CD4-positive, alpha-beta memory T cell (primary cell): ENCODE measurements at regions not wholly inside any gene's neighbourhood (a gene's known extent, or its start where the extent isn't known, plus 50 kb on each side); places are given as distances from the start of the nearest gene placed in this dataset.

Experiments
- CTCF ChIA-PET: fragments of 350-600 bp; sonication (Branson Sonifier 250); formaldehyde crosslinking; loops from one replicate; lab custom pipeline; 2021; ENCODE audit warnings: inconsistent platforms; ENCODE audit not compliant: partially characterized antibody; lab: Charles Lee
- POLR2A ChIA-PET: fragments of 350-600 bp; sonication (Branson Sonifier 250); formaldehyde crosslinking; loops from one replicate; lab custom pipeline; 2021; ENCODE audit not compliant: partially characterized antibody; lab: Charles Lee
- DNase-seq, 5 donors: peaks; one replicate each; pipeline versions ENCODE4 v3.0.0 to v3.0.0-alpha.2; 2020 to 2022; ENCODE audit warnings: mixed read lengths in 1 of 5
- H3K27ac ChIP-seq: one replicate; pipeline ENCODE4 v1.7.0; 2013; ENCODE audit warnings: low read depth, low read length
- H3K27me3 ChIP-seq: 2 replicates; pipeline ENCODE4 v1.7.0; 2013; ENCODE audit warnings: mild to moderate bottlenecking, low read length, moderate library complexity; ENCODE audit not compliant: insufficient read depth
- H3K36me3 ChIP-seq: 2 replicates; pipeline ENCODE4 v1.7.0; 2013; ENCODE audit warnings: mild to moderate bottlenecking, low read length, moderate library complexity; ENCODE audit not compliant: insufficient read depth
- H3K4me1 ChIP-seq: 2 replicates; pipeline ENCODE4 v1.7.0; 2013; ENCODE audit warnings: mild to moderate bottlenecking, low read length, moderate library complexity; ENCODE audit not compliant: insufficient read depth
- H3K4me3 ChIP-seq, 2 donors: one replicate each; pipeline ENCODE4 v1.7.0; 2013; ENCODE audit warnings: low read length in 2 of 2, mild to moderate bottlenecking in 1 of 2
- H3K9me3 ChIP-seq, 2 donors: one replicate each; pipeline ENCODE4 v1.7.0; 2013; ENCODE audit warnings: low read length in 2 of 2, control low read depth in 1 of 2; ENCODE audit not compliant: control insufficient read depth in 1 of 2
- H3K27ac Mint-ChIP-seq, 7 donors: one replicate each; pipeline ENCODE4 v1.8.0; 2020 to 2021; ENCODE audit warnings: mixed read lengths in 7 of 7, mild to moderate bottlenecking in 6 of 7, inconsistent platforms in 3 of 7, moderate library complexity in 3 of 7
- H3K27me3 Mint-ChIP-seq, 2 donors: one replicate each; pipeline ENCODE4 v1.8.0; 2020 to 2021; ENCODE audit warnings: mixed read lengths in 2 of 2
- H3K36me3 Mint-ChIP-seq, 2 donors: one replicate each; pipeline ENCODE4 v1.8.0; 2020 to 2021; ENCODE audit warnings: mixed read lengths in 2 of 2, inconsistent platforms in 1 of 2, mild to moderate bottlenecking in 1 of 2
- H3K4me1 Mint-ChIP-seq, 4 donors: one replicate each; pipeline ENCODE4 v1.8.0; 2020 to 2021; ENCODE audit warnings: mixed read lengths in 4 of 4, mild to moderate bottlenecking in 1 of 4
- H3K4me3 Mint-ChIP-seq, 8 donors: one replicate each; pipeline ENCODE4 v1.8.0; 2020 to 2021; ENCODE audit warnings: mixed read lengths in 8 of 8, mild to moderate bottlenecking in 7 of 8, moderate library complexity in 6 of 8, inconsistent platforms in 3 of 8
- H3K9me3 Mint-ChIP-seq, 8 donors: one replicate each; pipeline ENCODE4 v1.8.0; 2020 to 2021; ENCODE audit warnings: mixed read lengths in 8 of 8, mild to moderate bottlenecking in 5 of 8, inconsistent platforms in 3 of 8, moderate library complexity in 1 of 8
- intact Hi-C: fragments of 100-400 bp; cut with micrococcal nuclease; formaldehyde crosslinking; loops from one replicate; pipeline ENCODE4 v1.15.1; 2023

DNA sequence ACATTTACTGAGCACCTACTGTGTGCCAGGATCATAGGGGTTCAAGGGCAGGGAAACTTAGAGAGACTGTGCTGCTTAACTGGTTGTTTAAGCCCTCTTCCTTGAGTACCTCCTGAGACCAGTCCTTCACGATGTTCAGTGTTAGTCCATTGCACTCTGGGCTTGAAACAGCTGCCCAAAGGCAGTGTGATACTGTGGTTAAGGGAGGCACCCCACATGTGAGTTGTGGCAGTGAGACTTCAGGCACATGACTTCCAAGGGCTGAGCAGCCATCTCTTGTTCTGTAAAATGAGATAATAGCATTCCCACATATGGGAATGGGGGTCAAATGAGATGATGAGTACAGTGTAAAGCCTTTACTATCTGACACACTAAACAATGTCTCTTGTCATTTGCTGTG, 75.1 kb downstream of the LINGO1 start:
- no peaks in the 10 kb centered on the region for H3K9me3 Mint-ChIP-seq
- no peak overlapping the region for H3K27ac ChIP-seq
- H3K9me3 ChIP-seq = no peaks in the 10 kb centered on the region
- H3K4me1 Mint-ChIP-seq = no peaks in the 10 kb centered on the region
- ChIA-PET POLR2A (no interaction called here), CTCF (no interaction called here)
- no peak overlapping the region for H3K4me3 ChIP-seq
- no peaks in the 10 kb centered on the region for H3K36me3 ChIP-seq
- no peak overlapping the region for H3K27ac Mint-ChIP-seq
- H3K4me3 Mint-ChIP-seq = no peak overlapping the region
- H3K4me1 ChIP-seq = no peaks in the 10 kb centered on the region
- intact Hi-C loops = no loop called here
- no peaks in the 10 kb centered on the region for H3K36me3 Mint-ChIP-seq
- peaks cover 0 to 17% of the 10 kb centered on the region in 2 donors for H3K27me3 Mint-ChIP-seq
- no peak for DNase-seq
- no peaks in the 10 kb centered on the region for H3K27me3 ChIP-seq

DNA sequence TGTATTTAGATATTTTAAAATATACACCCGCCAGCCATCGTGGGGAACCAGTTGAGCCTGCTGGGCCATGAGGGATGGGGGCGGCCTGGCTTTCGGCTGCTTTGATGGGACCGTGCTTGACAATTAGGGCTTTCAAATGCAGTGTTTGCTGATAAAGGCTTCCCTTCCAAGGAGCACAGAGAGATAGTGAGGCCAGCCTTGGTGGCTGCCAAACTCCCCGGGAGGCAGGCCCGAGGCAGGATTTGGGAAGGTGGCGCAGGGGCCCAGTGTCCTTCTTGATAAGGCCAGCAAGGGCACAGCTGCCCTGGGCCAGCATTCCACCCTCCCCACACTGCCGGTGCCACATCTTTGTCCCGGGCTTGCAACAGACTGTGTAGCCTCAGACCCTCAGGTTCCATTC, 75.6 kb downstream of the LINGO1 start:
- no peaks in the 10 kb centered on the region for H3K36me3 ChIP-seq
- intact Hi-C loops = no loop called here
- Mint-ChIP-seq H3K27me3 (peaks cover 0 to 17% of the 10 kb centered on the region in 2 donors), H3K27ac (no peak overlapping the region), H3K4me3 (no peak overlapping the region), H3K36me3 (no peaks in the 10 kb centered on the region), H3K4me1 (no peaks in the 10 kb centered on the region), H3K9me3 (no peaks in the 10 kb centered on the region)
- no peak overlapping the region for H3K4me3 ChIP-seq
- DNase-seq = no peak
- H3K27me3 ChIP-seq = no peaks in the 10 kb centered on the region
- no peak overlapping the region for H3K27ac ChIP-seq
- ChIA-PET POLR2A (no interaction called here), CTCF (interaction anchor here (1.0 kb wide), 1 partner anchor 14 kb away, joined by 5 read pairs; no protein-coding TSS in a partner anchor)
- H3K4me1 ChIP-seq = no peaks in the 10 kb centered on the region
- H3K9me3 ChIP-seq = no peaks in the 10 kb centered on the region

DNA sequence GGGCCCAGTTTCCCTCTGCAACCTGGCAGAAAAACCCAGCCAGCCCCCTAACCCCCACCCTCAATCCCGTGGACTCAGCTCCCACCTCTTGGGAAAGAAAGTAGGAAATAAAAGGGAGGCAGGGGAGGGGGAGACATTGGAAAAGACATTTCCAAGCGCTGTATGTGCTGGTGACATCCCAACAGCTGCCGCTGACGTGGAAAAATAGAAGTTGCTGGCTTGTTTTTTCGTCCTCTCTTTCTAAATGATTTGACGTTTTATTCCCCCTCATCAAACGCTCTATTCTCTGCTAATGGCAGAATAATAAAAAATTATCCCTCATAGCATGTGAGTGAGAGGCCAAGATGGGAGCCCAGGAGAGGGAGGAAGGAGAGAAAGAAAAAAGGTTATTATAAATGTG, 76.1 kb downstream of the LINGO1 start:
- no peaks in the 10 kb centered on the region for H3K36me3 Mint-ChIP-seq
- H3K9me3 ChIP-seq = no peaks in the 10 kb centered on the region
- H3K4me1 Mint-ChIP-seq = no peaks in the 10 kb centered on the region
- H3K9me3 Mint-ChIP-seq = no peaks in the 10 kb centered on the region
- DNase-seq = no peak
- H3K4me1 ChIP-seq = no peaks in the 10 kb centered on the region
- intact Hi-C loops = no loop called here
- H3K36me3 ChIP-seq = no peaks in the 10 kb centered on the region
- H3K27ac ChIP-seq = no peak overlapping the region
- H3K4me3 ChIP-seq = no peak overlapping the region
- no peaks in the 10 kb centered on the region for H3K27me3 ChIP-seq
- H3K27me3 Mint-ChIP-seq = peaks cover 0 to 16% of the 10 kb centered on the region in 2 donors
- POLR2A ChIA-PET = no interaction called here
- CTCF ChIA-PET = interaction anchor here (1.0 kb wide), 1 partner anchor 13 kb away, joined by 5 read pairs; no protein-coding TSS in a partner anchor
- no peak overlapping the region for H3K4me3 Mint-ChIP-seq
- H3K27ac Mint-ChIP-seq = no peak overlapping the region

DNA sequence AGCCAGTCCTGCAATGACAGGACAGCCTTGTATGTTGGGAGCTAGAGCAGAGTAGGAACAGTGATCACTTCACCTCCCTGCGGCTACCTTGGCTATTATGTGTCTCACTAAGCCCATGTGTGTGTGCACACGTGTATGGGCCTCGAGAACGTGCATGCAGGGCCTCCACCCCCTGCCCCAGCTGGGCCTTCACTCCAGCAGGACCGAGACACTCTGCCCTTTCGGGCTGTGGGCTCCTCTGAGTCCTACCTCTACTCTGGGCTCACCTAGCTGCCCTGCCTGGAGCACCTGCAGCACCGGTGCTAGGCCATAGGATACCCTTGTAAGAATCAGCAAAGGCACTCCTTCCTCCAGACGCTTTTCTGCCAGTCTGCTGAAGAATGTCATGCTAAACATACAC, 77.5 kb downstream of the LINGO1 start:
- Mint-ChIP-seq H3K9me3 (no peaks in the 10 kb centered on the region), H3K27ac (no peak overlapping the region), H3K36me3 (no peaks in the 10 kb centered on the region), H3K4me1 (no peaks in the 10 kb centered on the region), H3K27me3 (peaks cover 0 to 5% of the 10 kb centered on the region in 2 donors), H3K4me3 (no peak overlapping the region)
- H3K4me1 ChIP-seq = no peaks in the 10 kb centered on the region
- H3K4me3 ChIP-seq = no peak overlapping the region
- no peak overlapping the region for H3K27ac ChIP-seq
- H3K27me3 ChIP-seq = no peaks in the 10 kb centered on the region
- intact Hi-C loops = no loop called here
- CTCF ChIA-PET = no interaction called here
- POLR2A ChIA-PET = no interaction called here
- H3K36me3 ChIP-seq = no peaks in the 10 kb centered on the region
- no peak for DNase-seq
- H3K9me3 ChIP-seq = no peaks in the 10 kb centered on the region

DNA sequence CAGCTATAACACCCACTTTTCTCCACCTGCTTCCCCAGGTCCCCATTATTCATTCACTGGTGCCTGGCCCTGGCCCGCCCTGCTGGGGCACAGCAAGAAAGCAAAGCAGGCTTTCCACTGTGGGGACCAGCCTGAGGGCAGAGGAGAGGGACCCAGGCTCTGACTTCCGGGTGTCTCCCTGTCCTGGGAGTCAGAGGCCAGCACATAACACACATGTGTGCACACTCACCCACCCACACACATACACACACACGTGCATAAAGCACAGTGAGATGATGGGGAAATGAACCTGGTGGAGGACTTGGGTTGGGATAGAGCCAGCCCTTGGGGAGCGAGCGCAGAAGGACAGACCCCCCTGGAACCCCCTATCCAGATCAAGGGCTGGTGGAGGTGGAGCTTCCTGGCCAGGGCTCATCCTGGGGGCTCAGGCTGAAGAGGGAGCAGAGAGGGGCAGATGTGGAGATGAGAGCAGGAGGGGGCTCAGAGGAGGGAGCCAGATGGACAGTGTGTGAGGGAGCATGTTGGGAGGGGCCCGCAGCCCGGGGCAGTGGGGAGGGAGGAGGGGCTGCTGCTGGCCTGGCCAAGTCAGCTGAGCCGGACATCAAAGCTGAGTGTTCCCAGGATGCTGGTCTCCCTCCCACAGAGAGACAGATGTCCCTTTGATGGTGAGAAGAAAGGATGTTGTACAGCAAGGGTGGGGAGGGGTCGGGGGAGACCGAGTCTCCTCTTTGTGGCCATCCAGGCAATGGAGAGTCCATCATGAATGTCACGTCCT, 78.2 kb downstream of the LINGO1 start:
- intact Hi-C loops = no loop called here
- Mint-ChIP-seq H3K9me3 (no peaks in the 10 kb centered on the region), H3K4me3 (no peak overlapping the region), H3K27me3 (no peaks in the 10 kb centered on the region), H3K36me3 (no peaks in the 10 kb centered on the region), H3K4me1 (no peaks in the 10 kb centered on the region), H3K27ac (no peak overlapping the region)
- no peak overlapping the region for H3K27ac ChIP-seq
- no peaks in the 10 kb centered on the region for H3K27me3 ChIP-seq
- H3K36me3 ChIP-seq = no peaks in the 10 kb centered on the region
- H3K9me3 ChIP-seq = no peaks in the 10 kb centered on the region
- H3K4me1 ChIP-seq = no peaks in the 10 kb centered on the region
- no peak for DNase-seq
- POLR2A ChIA-PET = no interaction called here
- CTCF ChIA-PET = interaction anchor here (1.2 kb wide), 1 partner anchor 11 kb away, joined by 4 read pairs; no protein-coding TSS in a partner anchor
- no peak overlapping the region for H3K4me3 ChIP-seq

DNA sequence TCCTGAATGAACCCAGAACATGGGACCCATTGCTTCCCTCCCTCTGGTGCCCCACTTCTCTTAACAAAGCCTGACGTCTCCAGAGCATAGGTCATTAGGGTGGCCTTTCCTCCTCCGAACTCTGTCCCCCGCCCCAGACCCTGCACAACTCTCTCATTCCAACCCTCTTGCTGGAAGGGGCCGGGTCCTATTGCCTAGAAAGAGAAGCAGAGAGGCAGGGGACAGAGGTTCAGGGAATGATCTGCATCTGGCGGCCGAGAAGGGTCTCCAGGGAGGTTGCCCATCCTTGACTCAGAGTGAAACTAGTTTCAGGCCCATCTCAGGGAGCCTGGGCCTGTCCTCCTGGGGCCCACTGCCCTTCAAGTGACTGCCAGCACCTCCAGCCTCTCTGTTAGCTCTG, 79.0 kb downstream of the LINGO1 start:
- Mint-ChIP-seq H3K27ac (no peak overlapping the region), H3K4me3 (no peak overlapping the region), H3K4me1 (peaks cover 0 to 4% (median 0%) of the 10 kb centered on the region in 4 donors), H3K36me3 (no peaks in the 10 kb centered on the region), H3K9me3 (no peaks in the 10 kb centered on the region), H3K27me3 (no peaks in the 10 kb centered on the region)
- ChIA-PET POLR2A (no interaction called here), CTCF (interaction anchor here (1.2 kb wide), 1 partner anchor 10 kb away, joined by 4 read pairs; no protein-coding TSS in a partner anchor)
- H3K9me3 ChIP-seq = no peaks in the 10 kb centered on the region
- H3K4me1 ChIP-seq = no peaks in the 10 kb centered on the region
- intact Hi-C loops = no loop called here
- DNase-seq = no peak
- no peaks in the 10 kb centered on the region for H3K36me3 ChIP-seq
- no peaks in the 10 kb centered on the region for H3K27me3 ChIP-seq
- no peak overlapping the region for H3K27ac ChIP-seq
- no peak overlapping the region for H3K4me3 ChIP-seq

DNA sequence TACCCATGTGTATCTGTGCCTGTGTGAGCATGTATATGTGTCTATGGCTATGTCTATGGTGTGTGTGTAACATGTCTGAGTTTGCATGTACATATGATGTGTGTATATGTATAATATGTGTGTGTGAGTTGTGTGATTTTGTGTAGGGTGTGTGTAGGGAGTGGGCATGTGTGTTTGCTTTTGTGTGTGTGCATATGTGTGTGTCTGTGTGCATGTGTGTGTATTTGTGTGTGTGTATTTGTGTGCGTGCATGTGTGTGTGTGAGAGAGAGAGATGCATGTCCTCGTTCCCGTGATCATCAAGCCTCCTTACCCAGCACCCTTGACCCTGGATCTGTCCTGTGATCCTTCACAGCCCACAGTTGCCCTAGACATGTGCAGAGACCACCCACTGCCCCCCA, 79.5 kb downstream of the LINGO1 start:
- Mint-ChIP-seq H3K9me3 (no peaks in the 10 kb centered on the region), H3K27ac (no peak overlapping the region), H3K4me1 (peaks cover 0 to 4% (median 0%) of the 10 kb centered on the region in 4 donors), H3K36me3 (no peaks in the 10 kb centered on the region), H3K4me3 (no peak overlapping the region), H3K27me3 (no peaks in the 10 kb centered on the region)
- Histone ChIP-seq H3K27ac (no peak overlapping the region), H3K4me3 (no peak overlapping the region), H3K9me3 (no peaks in the 10 kb centered on the region), H3K27me3 (no peaks in the 10 kb centered on the region), H3K36me3 (no peaks in the 10 kb centered on the region), H3K4me1 (no peaks in the 10 kb centered on the region)
- DNase-seq = no peak
- ChIA-PET CTCF (no interaction called here), POLR2A (no interaction called here)
- intact Hi-C loops = no loop called here
